ENCODE measurements at regions not wholly inside any gene's neighbourhood (a gene's known extent, or its start where the extent isn't known, plus 50 kb on each side); places are given as distances from the start of the nearest gene placed in this dataset.
"Not testable (repeated sequence)": the region's sequence is repeated elsewhere in the genome, so short reads cannot be mapped to it uniquely, and the experiment has no call there.

- DNase-seq = no peak
These were observed 95.9 kb upstream of the DTNBP1 start for GRCh38 chr6:15758631-15759215.

DNA sequence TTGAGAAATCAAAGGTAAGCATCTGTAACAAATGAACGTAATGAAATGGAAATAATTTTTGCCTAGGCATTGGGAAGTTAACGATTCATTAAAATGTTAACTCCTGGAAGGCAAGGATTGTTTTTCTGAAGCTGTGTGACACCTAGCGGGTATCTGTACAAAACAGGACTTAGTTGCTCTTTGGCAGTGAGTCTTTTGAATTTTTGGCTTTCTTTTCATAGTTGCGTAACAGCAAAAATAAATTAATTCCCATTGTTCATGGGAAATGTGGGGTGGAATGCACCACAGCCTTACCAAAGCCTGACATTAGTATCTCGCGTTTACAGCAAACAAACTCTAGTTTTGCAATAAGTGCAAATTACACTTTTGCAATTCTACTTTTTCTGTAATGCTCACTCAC, 92.7 kb upstream of the DTNBP1 start:
- no peak for DNase-seq

DNA sequence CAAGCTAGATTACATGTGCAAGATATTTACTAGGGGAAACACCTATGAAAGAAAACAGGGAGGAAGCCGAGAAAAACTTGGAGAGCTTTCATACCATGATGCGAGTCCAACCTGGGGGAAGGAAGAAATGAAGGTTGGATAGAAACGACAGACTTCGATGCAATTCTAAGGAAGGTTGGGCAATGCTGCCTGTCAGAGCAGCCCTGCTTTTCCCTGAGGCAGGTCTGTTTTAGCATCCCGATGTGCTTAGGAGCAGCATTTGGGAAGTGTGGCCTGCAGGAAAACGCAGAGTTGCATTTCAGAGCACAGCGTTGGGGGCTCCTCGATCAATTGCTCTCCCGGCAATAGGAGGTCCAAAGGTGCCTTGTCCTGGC, 91.9 kb upstream of the DTNBP1 start:
- DNase-seq = no peak

- no peak for DNase-seq
These were observed 91.3 kb upstream of the DTNBP1 start for GRCh38 chr6:15754035-15754705.

DNA sequence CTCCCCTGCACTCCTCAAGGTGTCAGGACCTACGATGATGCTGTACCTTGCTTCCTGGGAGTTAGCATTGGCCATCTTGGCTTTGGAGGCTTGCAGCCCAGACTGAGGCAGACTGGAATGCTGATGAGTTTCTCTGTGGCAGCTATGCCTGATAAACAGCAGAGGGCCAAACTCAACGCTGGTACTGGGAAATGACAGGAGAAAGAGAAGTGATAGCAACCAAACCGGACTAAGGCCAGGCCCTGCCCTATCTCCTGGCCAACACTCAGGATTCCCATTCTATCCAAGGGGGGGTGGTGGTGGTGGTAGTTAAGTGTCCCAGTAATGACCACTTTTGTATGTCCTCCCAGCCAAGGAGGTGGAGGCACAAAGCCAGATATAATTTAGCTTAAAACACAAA, 90.0 kb upstream of the DTNBP1 start:
- DNase-seq = no peak

DNA sequence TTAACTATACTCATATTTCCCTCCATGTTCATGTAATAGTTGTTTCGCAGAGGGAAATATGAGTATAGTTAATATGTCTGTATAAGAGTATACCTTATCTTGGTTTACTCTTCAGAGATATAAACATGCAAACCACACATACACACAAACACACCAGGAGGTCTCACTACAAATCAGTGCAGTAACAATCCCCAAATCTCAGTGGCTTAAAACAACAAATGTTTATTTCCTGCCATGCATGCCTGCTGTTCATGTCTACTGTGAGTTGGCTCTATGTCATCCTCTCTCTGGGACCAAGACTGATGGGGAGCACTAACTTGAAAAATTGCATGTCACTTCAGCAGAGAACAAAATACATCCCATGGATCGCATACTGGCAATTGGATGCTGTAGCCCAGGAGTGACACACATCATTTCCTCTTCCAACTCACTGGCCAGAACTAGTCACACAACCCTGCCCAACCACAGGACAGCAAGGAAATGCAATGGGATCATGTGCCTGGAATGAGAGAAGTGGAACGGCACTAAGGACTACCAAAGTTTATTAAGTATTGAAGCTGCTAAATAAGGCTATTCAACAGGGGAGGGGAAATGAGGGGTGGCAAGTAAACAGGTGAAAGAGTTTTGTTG, 89.0 kb upstream of the DTNBP1 start:
- no peak for DNase-seq

GRCh38 chr6:15748341-15748740, 85.5 kb upstream of the DTNBP1 start:
- no peak for DNase-seq

GRCh38 chr6:15747354-15747883, 84.6 kb upstream of the DTNBP1 start:
- no peak for DNase-seq

GRCh38 chr6:15745781-15746180, 83.0 kb upstream of the DTNBP1 start:
- no peak for DNase-seq

DNA sequence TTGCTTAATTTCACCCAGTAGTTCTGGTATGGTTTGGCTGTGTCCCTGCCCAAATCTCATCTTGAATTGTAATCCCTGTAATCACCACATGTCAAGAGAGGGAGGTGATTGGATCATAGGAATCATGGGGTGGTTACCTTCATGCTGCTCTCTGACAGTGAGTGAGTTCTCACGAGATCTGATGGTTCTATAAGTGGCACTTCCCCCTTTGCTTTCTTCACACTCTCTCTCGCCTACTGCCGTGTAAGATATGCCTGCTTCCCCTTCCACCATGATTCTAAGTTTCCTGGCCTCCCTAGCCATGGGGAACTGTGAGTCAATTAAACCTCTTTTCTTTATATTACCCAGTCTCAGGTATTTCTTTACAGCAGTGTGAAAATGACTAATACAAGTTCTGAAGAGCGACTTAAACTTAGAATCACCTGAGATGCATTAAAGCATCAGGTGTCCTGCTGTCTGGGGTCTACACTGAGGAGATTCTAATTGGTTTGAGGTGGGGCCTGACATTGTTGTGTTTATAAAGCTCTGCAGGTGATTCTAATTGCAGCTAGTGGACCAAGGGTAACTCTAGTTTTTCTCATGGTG, 82.1 kb upstream of the DTNBP1 start:
- DNase-seq = no peak

DNA sequence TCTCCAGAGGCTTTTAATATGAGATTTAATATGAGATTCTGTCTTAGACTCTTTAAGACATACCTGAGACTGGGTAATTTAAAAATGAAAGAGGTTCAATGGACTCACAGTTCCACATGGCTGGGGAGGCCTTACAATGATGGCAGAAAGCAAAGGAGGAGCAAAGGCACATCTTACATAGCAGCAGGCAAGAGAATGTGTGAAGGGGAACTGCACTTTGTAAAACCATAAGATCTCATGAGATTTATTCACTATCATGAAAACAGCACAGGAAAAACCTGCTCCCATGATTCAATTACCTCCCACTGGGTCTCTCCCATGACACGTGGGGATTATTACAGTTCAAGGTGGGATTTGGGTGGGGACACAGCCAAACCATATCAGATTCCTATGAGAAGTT, 79.2 kb upstream of the DTNBP1 start:
- DNase-seq = not testable (repeated sequence)

DNA sequence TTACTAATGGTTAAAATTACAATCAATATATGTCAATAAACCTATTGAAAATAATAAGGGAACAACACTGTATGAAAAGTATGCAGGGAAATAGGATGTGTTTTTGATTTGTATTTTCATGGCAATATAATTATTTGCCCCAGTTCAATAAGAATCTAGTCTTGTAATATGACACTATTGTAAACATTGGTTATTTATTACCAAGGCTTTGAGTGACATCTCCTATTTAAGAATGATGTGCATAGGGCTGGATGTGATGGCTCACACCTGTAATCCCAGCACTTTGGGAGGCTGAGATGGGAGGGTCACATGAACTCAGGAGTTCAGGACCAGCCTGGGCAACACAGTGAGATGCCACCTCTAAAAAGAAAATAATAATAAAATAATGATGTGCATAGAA, 78.6 kb upstream of the DTNBP1 start:
- no peak for DNase-seq

DNA sequence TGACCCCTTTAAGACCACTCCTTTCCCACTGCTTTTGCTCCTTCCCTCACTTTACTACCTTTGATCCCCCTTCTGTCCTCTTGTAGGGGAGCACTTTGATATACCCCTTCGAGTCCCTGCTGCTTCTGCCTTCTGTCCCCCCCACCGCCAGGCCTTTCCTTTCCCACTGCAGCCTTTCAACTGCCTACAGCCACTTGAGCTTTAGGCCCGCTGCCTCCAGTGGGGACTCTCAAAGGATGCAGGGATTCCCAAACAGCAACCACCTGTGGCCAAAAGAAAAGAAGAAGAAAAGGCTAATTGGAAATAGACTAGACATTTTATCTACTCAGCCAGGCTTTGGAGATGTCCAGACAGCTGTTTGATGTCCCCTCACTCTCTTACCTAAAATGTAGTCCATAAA, 77.0 kb upstream of the DTNBP1 start:
- DNase-seq = no peak

- no peak for DNase-seq
These were observed 76.5 kb upstream of the DTNBP1 start for GRCh38 chr6:15739353-15739752.

DNA sequence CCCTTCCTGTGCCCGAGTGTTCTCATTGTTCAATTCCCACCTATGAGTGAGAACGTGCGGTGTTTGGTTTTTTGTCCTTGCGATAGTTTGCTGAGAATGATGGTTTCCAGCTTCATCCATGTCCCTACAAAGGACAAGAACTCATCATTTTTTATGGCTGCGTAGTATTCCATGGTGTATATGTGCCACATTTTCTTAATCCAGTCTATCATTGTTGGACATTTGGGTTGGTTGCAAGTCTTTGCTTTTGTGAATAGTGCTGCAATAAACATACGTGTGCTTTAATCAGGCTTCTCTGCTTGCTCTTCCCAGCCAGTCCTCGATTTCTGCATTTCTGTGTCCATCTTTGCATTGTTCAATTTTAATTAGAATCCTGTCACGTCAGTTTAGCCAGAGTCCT, 75.4 kb upstream of the DTNBP1 start:
- not testable (repeated sequence) for DNase-seq

- no peak for DNase-seq
These were observed 73.5 kb upstream of the DTNBP1 start for GRCh38 chr6:15736297-15736696.

GRCh38 chr6:15735567-15736265, 72.9 kb upstream of the DTNBP1 start:
- no peak for DNase-seq

DNA sequence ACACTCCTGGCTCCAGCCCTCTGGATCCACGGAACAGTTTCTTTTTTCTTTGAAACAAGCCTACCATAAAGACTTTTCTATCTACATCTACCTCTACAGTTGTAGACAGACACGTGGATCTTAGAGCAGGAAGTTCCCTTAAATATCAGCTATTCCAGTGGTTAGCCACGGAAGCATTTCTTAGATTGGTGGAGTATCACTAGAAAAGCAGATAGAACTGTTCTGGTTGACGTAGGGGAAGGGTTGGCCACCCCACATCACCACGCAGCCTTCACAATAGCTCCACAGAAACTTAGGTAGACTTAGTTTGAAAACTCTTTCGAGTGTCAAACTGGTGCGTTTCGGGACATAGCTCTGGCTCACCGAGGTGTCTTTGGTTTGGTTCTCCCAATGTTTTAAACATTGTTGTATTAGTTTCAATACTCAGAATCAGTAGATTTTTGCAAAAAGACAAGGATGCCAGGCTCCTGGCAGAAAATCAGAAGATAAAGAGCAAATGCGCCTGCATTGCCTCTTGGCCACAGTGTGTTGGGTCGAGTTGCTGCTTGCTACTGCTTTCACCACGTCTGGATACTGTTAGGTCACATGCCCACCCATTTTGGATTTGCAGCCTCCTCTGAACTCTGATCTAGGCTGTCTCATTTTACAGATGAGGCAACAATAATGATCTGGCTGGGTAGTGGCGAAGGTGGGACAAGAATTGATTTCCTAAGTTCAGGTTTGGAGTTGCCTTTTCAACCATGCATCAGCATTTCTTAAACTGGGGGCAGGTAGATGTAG, 71.5 kb upstream of the DTNBP1 start:
- no peak for DNase-seq

- DNase-seq = no peak
These were observed 68.1 kb upstream of the DTNBP1 start for GRCh38 chr6:15730922-15731321.

GRCh38 chr6:15730442-15730841, 67.6 kb upstream of the DTNBP1 start:
- DNase-seq = no peak

DNA sequence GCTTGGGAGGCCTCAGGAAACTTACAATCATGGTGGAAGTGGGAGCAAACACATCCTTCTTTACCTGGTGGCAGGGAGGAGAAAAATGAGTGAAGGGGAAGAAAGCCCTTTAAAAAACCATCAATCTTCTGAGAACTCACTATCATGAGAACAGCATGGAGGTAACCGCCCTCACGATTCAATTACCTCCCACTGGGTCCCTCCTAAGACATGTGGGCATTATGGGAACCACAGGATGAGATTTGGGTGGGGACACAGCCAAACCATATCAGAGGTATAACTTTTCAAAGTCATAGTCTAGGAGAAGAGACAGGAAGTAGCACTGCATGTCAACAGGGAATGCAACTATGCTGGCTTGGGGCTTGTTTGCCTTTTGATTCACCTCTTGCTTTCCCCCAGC, 59.9 kb upstream of the DTNBP1 start:
- DNase-seq = no peak

GRCh38 chr6:15716889-15717288, 54.1 kb upstream of the DTNBP1 start:
- no peak for DNase-seq

GRCh38 chr6:15715851-15716250, 53.0 kb upstream of the DTNBP1 start:
- DNase-seq = no peak

Data from stimulated activated CD4-positive, alpha-beta T cell treated with anti-CD3 and anti-CD28 coated beads, Interleukin-2, amount 100 ng/mL, for 48 hours (primary cell).